Astrocyte (in vitro differentiated cells and primary cell): ENCODE measurements at regions not wholly inside any gene's neighbourhood (a gene's known extent, or its start where the extent isn't known, plus 50 kb on each side); places are given as distances from the start of the nearest gene placed in this dataset.

Experiments
- EZH2 ChIP-seq: IDR thresholded peaks from 2 replicates; pipeline ENCODE4 v1.6.1; 2012; ENCODE audit warnings: mild to moderate bottlenecking, low read length, inconsistent platforms; ENCODE audit not compliant: insufficient read depth
- TF ChIP-seq, protein P1 (sequence below): IDR thresholded peaks from 2 replicates; pipeline ENCODE4 v1.5.1; 2011; ENCODE audit warnings: low read depth, mild to moderate bottlenecking, inconsistent platforms, low read length, moderate library complexity; ENCODE audit not compliant: insufficient read depth

GRCh38 chr2:11060376-11061169 is 94.7 kb upstream of the SLC66A3 start:
- TF ChIP-seq, protein P1, sequence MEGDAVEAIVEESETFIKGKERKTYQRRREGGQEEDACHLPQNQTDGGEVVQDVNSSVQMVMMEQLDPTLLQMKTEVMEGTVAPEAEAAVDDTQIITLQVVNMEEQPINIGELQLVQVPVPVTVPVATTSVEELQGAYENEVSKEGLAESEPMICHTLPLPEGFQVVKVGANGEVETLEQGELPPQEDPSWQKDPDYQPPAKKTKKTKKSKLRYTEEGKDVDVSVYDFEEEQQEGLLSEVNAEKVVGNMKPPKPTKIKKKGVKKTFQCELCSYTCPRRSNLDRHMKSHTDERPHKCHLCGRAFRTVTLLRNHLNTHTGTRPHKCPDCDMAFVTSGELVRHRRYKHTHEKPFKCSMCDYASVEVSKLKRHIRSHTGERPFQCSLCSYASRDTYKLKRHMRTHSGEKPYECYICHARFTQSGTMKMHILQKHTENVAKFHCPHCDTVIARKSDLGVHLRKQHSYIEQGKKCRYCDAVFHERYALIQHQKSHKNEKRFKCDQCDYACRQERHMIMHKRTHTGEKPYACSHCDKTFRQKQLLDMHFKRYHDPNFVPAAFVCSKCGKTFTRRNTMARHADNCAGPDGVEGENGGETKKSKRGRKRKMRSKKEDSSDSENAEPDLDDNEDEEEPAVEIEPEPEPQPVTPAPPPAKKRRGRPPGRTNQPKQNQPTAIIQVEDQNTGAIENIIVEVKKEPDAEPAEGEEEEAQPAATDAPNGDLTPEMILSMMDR: no peak
- TF ChIP-seq EZH2: no peak
